Endometrial microvascular endothelial cells (primary cell): ENCODE measurements at regions not wholly inside any gene's neighbourhood (a gene's known extent, or its start where the extent isn't known, plus 50 kb on each side); places are given as distances from the start of the nearest gene placed in this dataset.

Experiments used
- in situ Hi-C: cut with HindIII; loops from 2 replicates; pipeline ENCODE4 v1.10.0; 2017; ENCODE audit warnings: low sequenced_read_pairs, low pct_unique_long_range_greater_than_20kb; ENCODE audit errors: inconsistent ontology term

- in situ Hi-C loops = no loop called here
Observed at GRCh38 chr13:40442231-40442630, 224.2 kb downstream of the FOXO1 start.

- in situ Hi-C loops = no loop called here
Observed at GRCh38 chr13:40442826-40443225, 223.6 kb downstream of the FOXO1 start.

GRCh38 chr13:40444241-40444640 lies 222.2 kb downstream of the FOXO1 start:
- in situ Hi-C loops = no loop called here

- in situ Hi-C loops = no loop called here
Observed at GRCh38 chr13:40445557-40445990, 220.9 kb downstream of the FOXO1 start.

GRCh38 chr13:40446365-40446764 lies 220.1 kb downstream of the FOXO1 start:
- in situ Hi-C loops = no loop called here

GRCh38 chr13:40447857-40448256 lies 218.6 kb downstream of the FOXO1 start:
- in situ Hi-C loops = no loop called here

- in situ Hi-C loops = no loop called here
Observed at GRCh38 chr13:40452038-40452666, 214.3 kb downstream of the FOXO1 start.

GRCh38 chr13:40452741-40453334 lies 213.6 kb downstream of the FOXO1 start:
- in situ Hi-C loops = no loop called here

- in situ Hi-C loops = no loop called here
Observed at GRCh38 chr13:40453351-40454021, 213.0 kb downstream of the FOXO1 start.

- in situ Hi-C loops = no loop called here
Observed at GRCh38 chr13:40456397-40456953, 210.0 kb downstream of the FOXO1 start.

GRCh38 chr13:40456979-40457553 lies 209.4 kb downstream of the FOXO1 start:
- in situ Hi-C loops = no loop called here

GRCh38 chr13:40457929-40458719 lies 208.3 kb downstream of the FOXO1 start:
- in situ Hi-C loops = no loop called here

GRCh38 chr13:40458720-40458990 lies 207.8 kb downstream of the FOXO1 start:
- in situ Hi-C loops = no loop called here

GRCh38 chr13:40460116-40460515 lies 206.3 kb downstream of the FOXO1 start:
- in situ Hi-C loops = no loop called here

GRCh38 chr13:40464337-40465014 lies 202.0 kb downstream of the FOXO1 start:
- in situ Hi-C loops = no loop called here

GRCh38 chr13:40465015-40465390 lies 201.4 kb downstream of the FOXO1 start:
- in situ Hi-C loops = no loop called here

GRCh38 chr13:40466272-40466671 lies 200.2 kb downstream of the FOXO1 start:
- in situ Hi-C loops = no loop called here

GRCh38 chr13:40468227-40468838 lies 198.1 kb downstream of the FOXO1 start:
- in situ Hi-C loops = no loop called here
